ENCODE measurements at regions not wholly inside any gene's neighbourhood (a gene's known extent, or its start where the extent isn't known, plus 50 kb on each side); places are given as distances from the start of the nearest gene placed in this dataset.

GRCh38 chr4:159503236-159504008 is 400.5 kb downstream of the RAPGEF2 start:
- DNase-seq (ENCODE audit: low spot score): no peak

DNA sequence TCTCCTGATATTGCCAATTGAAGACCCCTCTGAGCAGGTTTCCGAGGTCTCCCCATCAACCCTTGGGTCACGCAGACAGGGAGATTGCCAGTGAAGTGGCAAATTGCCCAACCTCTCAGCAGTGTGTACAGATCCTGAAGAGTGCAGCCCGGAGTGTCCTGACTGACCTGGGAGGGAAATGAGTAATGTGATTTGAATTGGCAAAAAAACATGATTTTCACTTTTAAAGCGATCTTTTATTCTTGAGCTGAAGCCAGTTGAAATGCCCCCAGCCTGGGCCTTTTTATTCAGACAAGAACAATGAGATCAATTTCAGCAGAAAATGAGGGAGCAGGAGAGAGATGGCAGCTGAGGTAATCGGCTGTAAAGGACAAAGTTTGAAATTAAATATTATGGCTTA is 401.8 kb downstream of the RAPGEF2 start:
- DNase-seq (ENCODE audit: low spot score): no peak

DNA sequence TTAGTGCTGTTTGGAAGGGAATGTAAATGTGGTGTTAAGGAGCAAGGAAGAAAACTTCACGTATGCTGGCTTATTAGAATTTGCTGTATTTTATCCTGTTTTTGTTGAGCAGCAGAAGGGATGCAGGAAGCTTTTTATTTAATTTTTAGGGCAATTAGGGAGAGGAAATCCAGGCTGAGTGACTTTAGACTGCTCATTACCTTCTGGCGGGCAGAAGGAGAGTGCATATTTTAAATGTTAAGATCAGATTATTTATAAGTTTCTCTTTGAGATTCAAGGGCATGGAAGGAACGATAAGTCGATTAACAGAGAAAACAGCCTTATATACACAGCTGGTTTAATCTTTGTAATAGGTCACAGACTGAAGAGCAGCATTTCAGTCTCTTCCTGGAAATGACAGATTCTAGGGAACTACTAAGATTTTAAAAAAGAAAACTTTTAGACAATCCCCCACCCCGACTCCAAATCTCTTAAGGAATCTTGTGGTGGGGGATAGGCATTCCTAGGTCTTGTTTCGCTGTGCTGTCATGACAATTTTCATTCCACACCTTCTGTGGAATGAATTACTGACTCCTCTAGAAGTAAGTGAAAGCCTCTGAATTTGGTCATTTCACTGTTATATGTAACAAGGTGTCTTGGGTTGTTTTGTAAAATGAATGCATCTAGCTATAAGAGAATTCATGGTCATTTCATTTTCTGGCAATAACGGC is 402.5 kb downstream of the RAPGEF2 start:
- no peak for DNase-seq (ENCODE audit: low spot score)

DNA sequence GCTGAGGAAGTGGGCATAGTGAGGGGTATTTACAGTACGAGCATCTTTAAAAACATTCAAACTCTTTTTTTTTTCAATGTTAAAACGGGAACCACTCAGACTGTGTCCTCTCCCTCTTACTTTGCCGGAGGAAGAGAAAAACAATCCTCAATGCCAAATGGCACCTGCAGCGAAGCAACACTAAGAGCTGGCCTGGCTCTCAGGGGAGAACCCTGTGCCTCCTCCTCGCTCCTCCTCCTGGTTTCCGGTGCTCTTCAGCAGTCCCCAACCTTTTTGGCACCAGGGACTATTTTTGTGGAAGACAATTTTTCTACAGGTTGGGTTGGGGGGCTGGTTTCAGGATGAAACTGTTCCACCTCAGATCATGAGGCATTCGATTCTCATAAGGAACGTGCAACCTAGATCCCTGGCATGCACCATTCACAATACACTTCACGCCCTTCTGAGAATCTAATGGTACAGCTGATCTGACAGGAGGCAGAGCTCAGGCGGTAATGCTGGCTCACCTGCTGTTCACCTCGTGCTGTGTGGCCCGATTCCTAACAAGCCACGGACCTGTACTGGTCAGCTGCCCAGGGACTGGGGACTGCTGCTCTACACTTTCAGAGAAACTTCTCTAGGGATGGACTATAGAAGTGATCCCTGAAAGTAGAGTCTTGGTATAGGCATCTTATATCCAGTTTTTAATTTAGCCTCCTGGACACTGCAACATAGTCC is 404.1 kb downstream of the RAPGEF2 start:
- no peak for DNase-seq (ENCODE audit: low spot score)

GRCh38 chr4:159508917-159509500 is 406.1 kb downstream of the RAPGEF2 start:
- DNase-seq (ENCODE audit: low spot score): no peak

- DNase-seq (ENCODE audit: low spot score): no peak
Observed at GRCh38 chr4:159512348-159512747, 409.5 kb downstream of the RAPGEF2 start.

- no peak for DNase-seq (ENCODE audit: low spot score)
Observed at GRCh38 chr4:159515314-159516025, 412.6 kb downstream of the RAPGEF2 start.

GRCh38 chr4:159516556-159517140 is 413.8 kb downstream of the RAPGEF2 start:
- DNase-seq (ENCODE audit: low spot score): no peak

DNA sequence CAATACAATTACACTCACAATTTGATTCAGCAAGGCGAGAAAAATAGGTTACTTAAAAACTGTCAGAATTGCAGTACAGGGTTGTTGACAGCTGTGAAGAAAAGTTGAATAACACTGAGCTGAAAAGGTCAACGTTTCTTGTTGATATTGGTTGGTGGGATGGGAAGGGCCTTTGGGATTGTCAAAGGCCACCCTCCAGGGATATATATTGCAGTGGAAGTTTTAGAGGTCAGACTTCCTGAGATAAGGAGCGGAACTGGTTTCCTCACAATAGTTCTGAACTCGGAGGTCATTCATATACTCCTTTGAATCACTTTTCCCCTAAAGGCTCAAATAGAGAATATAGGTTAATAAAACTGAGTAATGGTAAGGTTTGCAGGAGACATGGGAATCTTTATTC is 417.2 kb downstream of the RAPGEF2 start:
- no peak for DNase-seq (ENCODE audit: low spot score)

DNA sequence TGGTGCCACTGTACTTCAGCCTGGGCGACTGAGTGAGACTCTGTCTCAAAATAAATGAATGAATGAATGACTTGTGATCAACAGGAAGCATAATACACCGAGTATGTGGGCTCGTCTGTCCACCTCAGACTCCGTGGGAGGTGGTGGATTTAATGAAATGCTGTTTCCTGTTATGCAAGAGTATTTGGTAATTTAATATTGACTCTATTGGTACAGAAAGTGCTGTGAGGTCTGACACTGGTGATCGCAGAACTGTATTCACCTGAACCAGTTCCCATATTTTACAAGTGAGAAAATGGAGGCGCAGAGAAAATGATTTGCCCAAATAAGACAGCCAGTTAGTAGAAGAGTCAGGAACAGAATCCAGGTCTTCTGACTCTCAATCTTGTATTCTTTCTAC is 423.3 kb downstream of the RAPGEF2 start:
- DNase-seq (ENCODE audit: low spot score): no peak

DNA sequence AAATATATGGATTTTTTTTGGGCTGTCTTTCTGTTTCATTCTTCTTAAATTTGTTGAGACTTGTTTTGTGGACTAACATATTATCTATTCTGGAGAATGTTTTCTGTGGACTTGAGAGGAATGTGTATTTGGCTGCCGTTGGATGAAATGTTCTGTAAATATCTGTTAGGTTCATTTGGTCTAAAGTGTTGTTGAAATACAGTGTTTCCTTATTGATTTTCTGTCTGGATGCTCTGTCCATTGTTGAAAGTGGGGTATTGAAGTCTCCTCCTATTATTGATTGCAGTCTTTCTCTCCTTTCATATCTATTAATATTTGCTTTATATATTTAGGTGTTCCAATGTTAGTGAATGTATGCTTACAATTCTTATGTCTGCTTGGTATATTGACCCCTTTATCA is 431.8 kb downstream of the RAPGEF2 start:
- no peak for DNase-seq (ENCODE audit: low spot score)

- DNase-seq (ENCODE audit: low spot score): no peak
Observed at GRCh38 chr4:159538556-159538955, 435.7 kb downstream of the RAPGEF2 start.

GRCh38 chr4:159540038-159540437 is 437.2 kb downstream of the RAPGEF2 start:
- DNase-seq (ENCODE audit: low spot score): no peak

GRCh38 chr4:159540501-159540900 is 437.6 kb downstream of the RAPGEF2 start:
- DNase-seq (ENCODE audit: low spot score): no peak

GRCh38 chr4:159541143-159541542 is 438.3 kb downstream of the RAPGEF2 start:
- DNase-seq (ENCODE audit: low spot score): no peak

DNA sequence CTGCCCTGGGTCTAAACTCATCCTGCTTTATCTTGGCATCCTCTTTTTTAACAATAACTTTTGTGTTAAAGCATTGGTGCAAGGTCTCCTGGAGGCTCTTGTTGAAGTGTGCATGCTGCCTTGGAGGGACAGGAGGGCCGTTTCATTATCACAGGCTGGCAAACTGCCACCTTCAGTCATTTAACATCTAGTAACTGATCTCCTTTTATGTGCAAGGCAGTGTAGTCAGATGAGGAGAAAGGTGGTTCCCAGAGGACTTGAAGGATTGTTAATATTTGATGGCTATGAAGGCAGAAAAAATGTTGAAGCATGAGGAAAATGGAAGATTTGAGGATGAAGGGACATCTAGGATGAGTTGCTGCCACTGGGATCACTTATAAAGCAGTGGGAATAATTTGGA is 439.4 kb downstream of the RAPGEF2 start:
- no peak for DNase-seq (ENCODE audit: low spot score)

- no peak for DNase-seq (ENCODE audit: low spot score)
Observed at GRCh38 chr4:159543831-159544230, 441.0 kb downstream of the RAPGEF2 start.

GRCh38 chr4:159545556-159545955 is 442.7 kb downstream of the RAPGEF2 start:
- DNase-seq (ENCODE audit: low spot score): no peak

DNA sequence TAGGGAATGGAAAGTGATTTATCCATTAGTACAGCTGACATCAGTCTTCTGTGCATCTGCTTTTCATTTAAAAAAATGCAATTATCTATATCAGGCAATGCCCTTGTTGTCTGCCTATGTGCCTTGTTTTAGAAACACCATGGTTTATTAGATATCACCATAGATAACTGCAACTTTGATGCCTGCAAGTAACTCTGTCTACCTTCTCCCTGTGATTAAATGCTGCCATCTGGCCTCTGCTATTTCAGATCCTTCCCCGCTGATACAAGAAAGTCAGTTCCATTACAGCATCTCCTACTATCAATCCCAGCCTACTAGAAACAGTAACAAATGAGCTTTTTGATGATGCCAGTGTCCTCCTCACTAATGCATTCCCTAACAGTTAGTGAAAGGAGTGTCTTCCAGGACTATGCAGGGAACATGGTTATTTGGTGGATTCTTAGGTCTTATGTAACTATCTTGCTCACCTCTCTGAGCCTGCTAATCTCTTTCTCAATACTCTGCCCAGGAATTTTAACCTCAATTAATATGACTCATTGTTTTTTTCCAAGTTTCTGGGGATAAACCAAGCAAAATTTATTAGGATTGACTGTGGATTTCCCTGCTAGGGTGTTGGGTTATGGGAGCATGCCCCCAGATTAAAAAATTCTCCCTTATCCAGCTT is 444.9 kb downstream of the RAPGEF2 start:
- DNase-seq (ENCODE audit: low spot score): no peak

- DNase-seq (ENCODE audit: low spot score): no peak
Observed at GRCh38 chr4:159549098-159549518, 446.2 kb downstream of the RAPGEF2 start.

DNA sequence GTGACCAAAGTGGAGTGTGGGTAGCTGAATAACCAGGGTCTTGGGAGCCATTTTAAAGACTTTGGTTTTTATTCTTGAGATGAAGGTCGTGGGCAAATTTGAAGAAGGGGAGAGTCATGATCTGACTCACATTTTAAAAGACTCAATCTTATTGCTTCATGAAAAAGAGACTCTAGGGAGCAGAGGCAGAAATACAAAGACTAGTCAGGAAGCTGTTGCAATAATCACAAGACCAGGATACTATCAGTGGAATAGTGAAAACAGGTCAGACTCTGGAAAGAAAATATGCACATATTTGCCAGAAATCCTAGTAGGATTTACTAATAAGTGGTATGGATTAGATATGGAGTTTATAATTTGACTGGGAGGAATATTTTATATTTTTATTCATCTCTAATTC is 448.4 kb downstream of the RAPGEF2 start:
- DNase-seq (ENCODE audit: low spot score): no peak

Data from HuH-7.5 (cell line).